HEK293T (cell line): ENCODE measurements at regions not wholly inside any gene's neighbourhood (a gene's known extent, or its start where the extent isn't known, plus 50 kb on each side); places are given as distances from the start of the nearest gene placed in this dataset.
"Not testable (repeated sequence)": the region's sequence is repeated elsewhere in the genome, so short reads cannot be mapped to it uniquely, and the experiment has no call there.

Source experiments
- CTCF ChIA-PET: fragments of 350-600 bp; formaldehyde crosslinking; extraction: SDS; loops from one replicate; lab custom pipeline; 2021; ENCODE audit warnings: antibody characterized with exemption, inconsistent platforms; lab: Yijun Ruan, JAX
- POLR2A ChIA-PET: fragments of 350-600 bp; formaldehyde crosslinking; extraction: SDS; loops from one replicate; lab custom pipeline; 2020; ENCODE audit warnings: antibody characterized with exemption, inconsistent platforms; lab: Yijun Ruan, JAX
- DNase-seq: peaks from one replicate; pipeline ENCODE4 v3.0.0; 2012; ENCODE audit warnings: mixed read lengths; ENCODE audit errors: extremely low spot score
- ARNT ChIP-seq: fragments of 450-650 bp; IDR thresholded peaks from 2 replicates; pipeline ENCODE4 v1.6.1; 2017; ENCODE audit warnings: mild to moderate bottlenecking
- BHLHE40 ChIP-seq: fragments of 450-650 bp; IDR thresholded peaks from 2 replicates; pipeline ENCODE4 v1.6.1; 2016; ENCODE audit warnings: mild to moderate bottlenecking, moderate library complexity, borderline replicate concordance
- CTBP1 ChIP-seq: fragments of 450-650 bp; IDR thresholded peaks from 2 replicates; pipeline ENCODE4 v1.6.1; 2016; ENCODE audit warnings: borderline replicate concordance
- ELF4 ChIP-seq: fragments of 450-650 bp; IDR thresholded peaks from 2 replicates; pipeline ENCODE4 v1.6.1; 2017; ENCODE audit warnings: antibody characterized with exemption
- FOXA1 ChIP-seq: fragments of 450-650 bp; IDR thresholded peaks from 2 replicates; pipeline ENCODE4 v1.6.1; 2016; ENCODE audit warnings: mild to moderate bottlenecking
- FOXK2 ChIP-seq: fragments of 450-650 bp; IDR thresholded peaks from 2 replicates; pipeline ENCODE4 v1.6.1; 2016; ENCODE audit warnings: mild to moderate bottlenecking
- FOXM1 ChIP-seq: fragments of 450-650 bp; IDR thresholded peaks from 2 replicates; pipeline ENCODE4 v1.6.1; 2017; ENCODE audit warnings: mild to moderate bottlenecking, borderline replicate concordance
- HDGF ChIP-seq: fragments of 450-650 bp; IDR thresholded peaks from 2 replicates; pipeline ENCODE4 v1.6.1; 2017; ENCODE audit warnings: antibody characterized with exemption, borderline replicate concordance
- L3MBTL2 ChIP-seq: fragments of 450-650 bp; conservative IDR thresholded peaks from 2 replicates; pipeline ENCODE4 v1.6.1; 2016; ENCODE audit warnings: mild to moderate bottlenecking
- LEF1 ChIP-seq: fragments of 450-650 bp; IDR thresholded peaks from 2 replicates; pipeline ENCODE4 v1.6.1; 2017; ENCODE audit warnings: mild to moderate bottlenecking, borderline replicate concordance
- NFRKB ChIP-seq: fragments of 450-650 bp; IDR thresholded peaks from 2 replicates; pipeline ENCODE4 v1.6.1; 2016; ENCODE audit warnings: mild to moderate bottlenecking, moderate library complexity
- SP1 ChIP-seq: fragments of 450-650 bp; IDR thresholded peaks from 2 replicates; pipeline ENCODE4 v1.6.1; 2017
- SUZ12 ChIP-seq: fragments of 450-650 bp; IDR thresholded peaks from 2 replicates; pipeline ENCODE4 v1.6.1; 2016; ENCODE audit warnings: mild to moderate bottlenecking
- TARDBP ChIP-seq: fragments of 450-650 bp; IDR thresholded peaks from 2 replicates; pipeline ENCODE4 v1.6.1; 2016
- ZNF384 ChIP-seq: fragments of 450-650 bp; IDR thresholded peaks from 2 replicates; pipeline ENCODE4 v1.6.1; 2016
- TF ChIP-seq, protein P1 (sequence below): fragments of 450-650 bp; IDR thresholded peaks from 2 replicates; pipeline ENCODE4 v1.6.1; 2016

DNA sequence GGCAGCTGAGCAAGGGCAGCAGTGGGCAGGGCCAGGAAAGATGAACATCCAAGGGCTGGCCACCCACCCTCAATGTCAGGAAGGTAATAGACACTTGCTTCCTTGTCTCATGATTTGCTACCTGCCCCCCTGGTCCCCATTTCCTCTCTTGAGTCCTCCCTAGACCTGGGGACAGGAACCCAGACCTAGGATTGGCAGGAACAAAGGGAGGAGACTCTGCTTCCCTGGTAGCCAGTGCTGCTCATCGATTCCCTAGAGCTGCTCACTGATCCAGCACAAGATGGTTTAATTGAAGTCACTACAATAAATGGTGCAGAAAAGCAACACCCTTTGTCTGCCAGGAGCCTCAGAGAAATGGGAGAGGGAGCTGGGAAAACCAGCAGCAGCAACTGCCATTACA is 67.8 kb upstream of the CHST1 start:
- TF ChIP-seq L3MBTL2 (no peak), NFRKB (no peak), HDGF (no peak), LEF1 (no peak), TARDBP (no peak), SUZ12 (no peak), FOXA1 (no peak), ELF4 (no peak)

DNA sequence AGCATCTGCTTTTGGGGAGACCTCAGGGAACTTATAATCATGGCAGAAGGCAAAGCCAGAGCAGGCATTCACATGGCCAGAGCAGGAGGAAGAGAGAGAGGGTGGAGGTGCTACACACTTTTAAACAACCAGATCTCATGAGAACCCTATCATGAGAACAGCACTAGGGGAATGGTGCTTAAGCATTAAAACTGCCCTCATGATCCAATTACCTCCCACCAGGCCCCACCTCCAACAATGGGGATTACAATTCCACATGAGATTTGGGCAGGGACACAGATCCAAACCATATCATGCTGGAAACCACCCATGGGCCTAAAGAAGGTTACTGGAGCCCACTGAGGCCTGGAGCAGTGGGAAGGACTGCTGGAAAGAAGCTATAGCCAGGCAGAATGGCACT is 66.9 kb upstream of the CHST1 start:
- TF ChIP-seq ELF4, result no peak
- TF ChIP-seq SUZ12, result no peak
- TF ChIP-seq ZNF384, result no peak
- no peak for TF ChIP-seq FOXK2
- no peak for TF ChIP-seq FOXM1
- no peak for TF ChIP-seq SP1
- no peak for TF ChIP-seq CTBP1
- no peak for TF ChIP-seq BHLHE40
- no peak for TF ChIP-seq LEF1
- TF ChIP-seq, protein P1, sequence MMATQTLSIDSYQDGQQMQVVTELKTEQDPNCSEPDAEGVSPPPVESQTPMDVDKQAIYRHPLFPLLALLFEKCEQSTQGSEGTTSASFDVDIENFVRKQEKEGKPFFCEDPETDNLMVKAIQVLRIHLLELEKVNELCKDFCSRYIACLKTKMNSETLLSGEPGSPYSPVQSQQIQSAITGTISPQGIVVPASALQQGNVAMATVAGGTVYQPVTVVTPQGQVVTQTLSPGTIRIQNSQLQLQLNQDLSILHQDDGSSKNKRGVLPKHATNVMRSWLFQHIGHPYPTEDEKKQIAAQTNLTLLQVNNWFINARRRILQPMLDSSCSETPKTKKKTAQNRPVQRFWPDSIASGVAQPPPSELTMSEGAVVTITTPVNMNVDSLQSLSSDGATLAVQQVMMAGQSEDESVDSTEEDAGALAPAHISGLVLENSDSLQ, result no peak
- no peak for TF ChIP-seq TARDBP
- no peak for TF ChIP-seq HDGF
- no peak for TF ChIP-seq NFRKB
- no peak for DNase-seq
- ChIA-PET POLR2A (no interaction called here), CTCF (interaction anchor here (1.4 kb wide), 1 partner anchor 39 kb away, joined by 3 read pairs; no protein-coding TSS in a partner anchor)

More for the DNA sequence above, 67.8 kb upstream of the CHST1 start:
- no peak for DNase-seq
- ChIA-PET CTCF (interaction anchor here (1.4 kb wide), 1 partner anchor 39 kb away, joined by 3 read pairs; no protein-coding TSS in a partner anchor), POLR2A (interaction anchor here (0.9 kb wide), 1 partner anchor 21 kb away, joined by 3 read pairs; no protein-coding TSS in a partner anchor)

DNA sequence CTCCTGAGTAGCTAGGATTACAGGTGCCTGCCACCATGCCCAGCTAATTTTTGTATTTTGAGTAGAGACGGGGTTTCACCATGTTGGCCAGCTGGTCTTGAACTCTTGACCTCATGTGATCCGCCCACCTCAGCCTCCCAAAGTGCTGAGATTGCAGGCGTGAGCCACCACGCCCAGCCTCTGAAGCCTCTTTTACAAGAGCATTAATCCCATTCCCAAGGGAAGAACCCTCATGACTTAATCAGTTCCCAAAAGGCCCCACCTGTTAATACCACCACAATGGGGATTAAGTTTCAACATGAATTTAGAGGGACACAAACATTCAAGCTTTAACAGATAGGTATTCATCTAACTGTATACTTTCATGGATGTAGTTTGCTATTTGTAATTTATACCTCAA is 65.7 kb upstream of the CHST1 start:
- POLR2A ChIA-PET, CTCF ChIA-PET: not testable (repeated sequence)

DNA sequence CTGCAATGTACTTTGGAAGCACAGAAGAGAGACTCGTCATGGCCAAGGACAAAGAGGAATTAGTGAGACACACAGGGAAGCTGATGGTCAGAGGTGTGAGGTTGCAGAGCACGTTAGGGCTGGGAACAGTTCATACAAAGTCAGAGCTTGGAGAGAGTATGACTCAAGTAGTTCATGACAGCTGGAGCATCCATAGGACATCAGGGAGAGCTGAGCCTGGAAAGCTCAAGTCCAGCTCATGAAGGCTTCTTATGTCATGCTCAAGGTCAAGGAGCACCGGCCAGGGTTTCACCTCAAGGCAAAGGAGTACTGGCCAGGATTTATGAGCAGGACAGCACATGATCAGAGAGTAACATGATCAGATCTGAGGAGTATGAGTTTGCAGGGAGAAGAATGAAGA is 64.6 kb upstream of the CHST1 start:
- POLR2A ChIA-PET, result no interaction called here

More for the DNA sequence above, 65.7 kb upstream of the CHST1 start:
- DNase-seq, result not testable (repeated sequence)

DNA sequence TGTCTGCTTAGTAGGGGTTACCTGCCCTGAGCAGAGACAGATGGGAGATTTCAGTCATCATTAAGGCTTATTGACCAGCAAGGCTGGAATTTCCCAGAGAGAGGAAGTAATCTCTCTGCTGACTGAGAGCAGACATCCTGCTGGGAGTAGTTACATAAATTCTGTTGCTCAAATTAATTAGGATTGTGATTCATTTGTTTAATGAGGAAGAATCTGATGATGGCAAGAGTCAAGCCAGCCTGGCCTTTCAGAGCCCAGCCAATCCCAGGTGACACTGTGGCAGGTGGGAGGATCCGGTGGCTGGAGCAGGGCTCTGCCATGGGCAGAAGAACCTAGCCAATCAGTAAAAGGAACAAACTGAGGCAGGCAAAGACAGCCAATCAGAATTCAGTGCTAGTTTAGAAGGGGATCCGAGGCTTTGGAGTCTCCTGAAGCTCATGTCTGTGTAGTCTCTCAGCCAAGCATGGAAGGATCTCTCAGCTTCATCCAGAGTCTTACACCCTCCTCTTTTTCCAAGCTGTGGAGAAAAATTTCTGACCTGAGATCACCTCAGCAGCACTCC is 61.2 kb upstream of the CHST1 start:
- TF ChIP-seq ZNF384, result no peak
- TF ChIP-seq BHLHE40, result no peak
- no peak for TF ChIP-seq SUZ12
- TF ChIP-seq FOXK2, result no peak
- no peak for TF ChIP-seq ELF4
- TF ChIP-seq FOXA1, result no peak
- TF ChIP-seq LEF1, result no peak
- TF ChIP-seq L3MBTL2, result no peak
- TF ChIP-seq NFRKB, result no peak
- TF ChIP-seq TARDBP, result no peak
- TF ChIP-seq HDGF, result no peak
- TF ChIP-seq SP1, result no peak
- TF ChIP-seq FOXM1, result no peak
- no peak for TF ChIP-seq ARNT
- TF ChIP-seq CTBP1, result no peak
- TF ChIP-seq, protein P1, result no peak
- ChIA-PET POLR2A (no interaction called here), CTCF (no interaction called here)
- DNase-seq, result no peak

More for the DNA sequence above, 64.6 kb upstream of the CHST1 start:
- DNase-seq, result no peak
- CTCF ChIA-PET, result interaction anchor here (1.3 kb wide), 1 partner anchor 41 kb away, joined by 4 read pairs; no protein-coding TSS in a partner anchor
- no peak for TF ChIP-seq CTBP1

DNA sequence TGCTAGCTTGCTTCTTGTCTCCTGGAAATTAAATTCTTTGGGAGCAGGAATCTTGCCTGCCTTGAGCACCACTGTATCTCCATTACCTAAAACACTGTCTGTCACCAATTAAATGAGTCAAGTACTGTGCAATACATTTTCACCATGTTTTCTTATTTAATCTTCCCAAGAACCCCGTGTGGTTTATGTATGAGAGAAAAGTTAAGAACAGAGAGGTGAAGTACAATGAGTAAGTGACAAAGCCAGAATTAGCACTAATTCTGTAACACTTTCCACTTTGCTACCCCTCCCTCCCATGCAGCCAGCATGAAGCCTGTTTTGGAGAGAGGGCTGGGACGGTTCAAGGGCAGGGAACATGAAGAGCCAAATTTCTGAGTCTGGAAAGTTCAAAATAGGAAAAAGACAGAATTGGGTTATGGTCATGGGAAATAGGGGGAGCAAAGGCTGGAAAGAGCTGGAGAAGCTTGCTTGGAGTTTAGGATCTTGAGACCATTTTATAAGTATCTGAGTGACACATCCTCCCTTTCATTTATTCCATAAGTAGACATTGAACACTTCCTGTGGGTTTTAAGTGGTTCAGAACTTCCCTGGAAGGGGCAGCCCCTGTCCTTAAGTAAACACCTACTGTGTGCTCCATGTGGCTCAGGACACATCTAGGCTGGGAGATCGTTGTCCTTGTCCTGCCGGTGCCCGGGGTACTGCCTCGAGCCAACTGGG is 60.5 kb upstream of the CHST1 start:
- DNase-seq, result no peak
- ChIA-PET POLR2A (no interaction called here), CTCF (no interaction called here)
- TF ChIP-seq CTBP1 (no peak), FOXA1 (no peak), BHLHE40 (no peak), SUZ12 (no peak), SP1 (no peak), FOXM1 (no peak), ELF4 (no peak), LEF1 (no peak), FOXK2 (no peak), L3MBTL2 (no peak), ZNF384 (no peak), TARDBP (no peak), NFRKB (no peak), HDGF (no peak), ARNT (no peak)
- TF ChIP-seq, protein P1, result no peak
